GM10266 (cell line): ENCODE measurements at regions not wholly inside any gene's neighbourhood (a gene's known extent, or its start where the extent isn't known, plus 50 kb on each side); places are given as distances from the start of the nearest gene placed in this dataset.

Experiments
- DNase-seq: peaks from one replicate; pipeline ENCODE4 v3.0.0; 2012; ENCODE audit errors: extremely low spot score
- CTCF ChIP-seq: IDR thresholded peaks from 2 replicates; pipeline ENCODE4 v1.5.1; 2012; ENCODE audit warnings: mild to moderate bottlenecking, low read depth; ENCODE audit not compliant: control insufficient read depth, insufficient read depth; ENCODE audit errors: missing control alignments

- TF ChIP-seq CTCF = no peak
These were observed 182.6 kb downstream of the ERMARD start for GRCh38 chr6:169933839-169934698.

GRCh38 chr6:169933251-169933821, 181.9 kb downstream of the ERMARD start:
- DNase-seq = no peak
- TF ChIP-seq CTCF = no peak

More at GRCh38 chr6:169933839-169934698, 182.6 kb downstream of the ERMARD start:
- no peak for DNase-seq

- no peak for TF ChIP-seq CTCF
- DNase-seq = no peak
These were observed 181.1 kb downstream of the ERMARD start for GRCh38 chr6:169932491-169932890.

GRCh38 chr6:169931261-169931660, 179.8 kb downstream of the ERMARD start:
- no peak for TF ChIP-seq CTCF
- DNase-seq = no peak

- TF ChIP-seq CTCF = no peak
- DNase-seq = no peak
These were observed 179.4 kb downstream of the ERMARD start for GRCh38 chr6:169930799-169931198.

- TF ChIP-seq CTCF = no peak
- DNase-seq = no peak
These were observed 176.3 kb downstream of the ERMARD start for GRCh38 chr6:169927711-169928110.

- no peak for DNase-seq
- TF ChIP-seq CTCF = no peak
These were observed 175.4 kb downstream of the ERMARD start for GRCh38 chr6:169926617-169927417.
